SK-N-SH (cell line): ENCODE measurements at regions not wholly inside any gene's neighbourhood (a gene's known extent, or its start where the extent isn't known, plus 50 kb on each side); places are given as distances from the start of the nearest gene placed in this dataset.

Experiments
- EZH2phosphoT487 ChIP-seq: fragments of 200-600 bp; sonication (generic); IDR thresholded peaks from 2 replicates; pipeline ENCODE4 v1.6.1; 2017; ENCODE audit warnings: low read depth, mixed run types, mild to moderate bottlenecking, antibody characterized with exemption, moderate library complexity, borderline replicate concordance
- NFIC ChIP-seq: IDR thresholded peaks from 2 replicates; pipeline ENCODE4 v1.4.0; 2012; ENCODE audit warnings: borderline replicate concordance
- NRF1 ChIP-seq: IDR thresholded peaks from 2 replicates; pipeline ENCODE4 v1.6.1; 2012; ENCODE audit warnings: low read depth, mild to moderate bottlenecking, low read length
- POLR2AphosphoS5 ChIP-seq: IDR thresholded peaks from 2 replicates; pipeline ENCODE4 v1.6.1; 2012; ENCODE audit warnings: low read depth, low read length
- RFX5 ChIP-seq: IDR thresholded peaks from 2 replicates; pipeline ENCODE4 v1.6.1; 2012; ENCODE audit warnings: mild to moderate bottlenecking, improper control_type of control experiment, low read length
- SMC3 ChIP-seq: IDR thresholded peaks from 2 replicates; pipeline ENCODE4 v1.6.1; 2012; ENCODE audit warnings: low read depth, low read length, improper control_type of control experiment
- TAF1 ChIP-seq: IDR thresholded peaks from 2 replicates; pipeline ENCODE4 v1.6.1; 2012; ENCODE audit warnings: low read depth, mild to moderate bottlenecking, low read length, moderate library complexity, borderline replicate concordance
- TF ChIP-seq, protein P1 (sequence below): IDR thresholded peaks from 2 replicates; pipeline ENCODE4 v1.6.1; 2012; ENCODE audit warnings: mild to moderate bottlenecking, low read depth, low read length, moderate library complexity
- TF ChIP-seq, protein P2 (sequence below): fragments of 150-350 bp; IDR thresholded peaks from 2 replicates; pipeline ENCODE4 v1.6.1; 2016; ENCODE audit warnings: mild to moderate bottlenecking, low read depth, low read length
- TF ChIP-seq, protein P3 (sequence below): fragments of 200-600 bp; sonication (generic); IDR thresholded peaks from 2 replicates; pipeline ENCODE4 v1.6.1; 2017; ENCODE audit warnings: antibody characterized with exemption, mild to moderate bottlenecking, moderate library complexity
- TF ChIP-seq, protein P4 (sequence below): fragments of 150-350 bp; IDR thresholded peaks from 2 replicates; pipeline ENCODE4 v1.6.1; 2017; ENCODE audit warnings: antibody characterized with exemption, low read length, low read depth, borderline replicate concordance

DNA sequence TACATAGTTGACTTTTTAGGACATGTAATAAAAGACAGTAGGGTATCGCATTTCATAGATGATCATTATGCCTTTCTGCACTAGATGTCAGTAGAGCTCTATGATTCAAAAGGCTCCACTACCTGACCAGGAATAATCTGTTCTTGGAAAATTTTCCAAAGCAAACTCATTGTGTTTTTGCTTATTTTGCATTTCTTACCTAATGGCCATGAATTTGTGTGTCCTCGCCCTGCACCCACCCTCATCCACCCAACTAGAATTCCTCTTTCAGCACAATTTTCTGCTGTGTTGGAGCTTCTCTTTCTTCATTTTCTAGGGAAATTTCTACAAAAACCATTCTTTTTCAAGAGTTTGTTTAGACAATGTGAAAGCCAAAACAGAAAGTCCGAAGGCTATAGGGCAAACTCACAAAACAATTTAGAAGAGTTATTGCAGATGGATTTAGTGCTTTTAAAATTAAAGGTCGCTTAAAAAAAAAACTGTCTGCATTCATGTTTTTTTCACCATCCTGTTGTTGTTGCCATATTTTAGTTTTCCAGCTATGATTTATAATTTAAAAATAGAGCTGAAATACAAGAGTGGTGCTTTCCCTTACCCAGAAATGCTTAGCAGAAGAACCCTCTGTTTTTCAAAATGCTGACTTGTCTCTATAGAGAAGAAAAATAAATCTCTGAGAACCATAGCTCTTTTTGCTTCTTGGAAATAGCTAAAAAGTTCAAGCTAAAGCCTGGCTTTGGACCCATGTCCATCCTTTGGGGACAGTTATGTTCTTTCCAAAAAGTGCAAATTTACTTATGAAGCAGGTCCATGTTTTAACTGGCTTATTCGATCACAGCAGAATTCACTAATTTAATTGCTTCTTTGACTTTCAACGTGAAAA, 183.7 kb downstream of the SPATA18 start:
- TF ChIP-seq POLR2AphosphoS5, result no peak
- no peak for TF ChIP-seq TAF1
- peak; percentile 75 for TF ChIP-seq SMC3
- no peak for TF ChIP-seq NFIC
- TF ChIP-seq, protein P1, sequence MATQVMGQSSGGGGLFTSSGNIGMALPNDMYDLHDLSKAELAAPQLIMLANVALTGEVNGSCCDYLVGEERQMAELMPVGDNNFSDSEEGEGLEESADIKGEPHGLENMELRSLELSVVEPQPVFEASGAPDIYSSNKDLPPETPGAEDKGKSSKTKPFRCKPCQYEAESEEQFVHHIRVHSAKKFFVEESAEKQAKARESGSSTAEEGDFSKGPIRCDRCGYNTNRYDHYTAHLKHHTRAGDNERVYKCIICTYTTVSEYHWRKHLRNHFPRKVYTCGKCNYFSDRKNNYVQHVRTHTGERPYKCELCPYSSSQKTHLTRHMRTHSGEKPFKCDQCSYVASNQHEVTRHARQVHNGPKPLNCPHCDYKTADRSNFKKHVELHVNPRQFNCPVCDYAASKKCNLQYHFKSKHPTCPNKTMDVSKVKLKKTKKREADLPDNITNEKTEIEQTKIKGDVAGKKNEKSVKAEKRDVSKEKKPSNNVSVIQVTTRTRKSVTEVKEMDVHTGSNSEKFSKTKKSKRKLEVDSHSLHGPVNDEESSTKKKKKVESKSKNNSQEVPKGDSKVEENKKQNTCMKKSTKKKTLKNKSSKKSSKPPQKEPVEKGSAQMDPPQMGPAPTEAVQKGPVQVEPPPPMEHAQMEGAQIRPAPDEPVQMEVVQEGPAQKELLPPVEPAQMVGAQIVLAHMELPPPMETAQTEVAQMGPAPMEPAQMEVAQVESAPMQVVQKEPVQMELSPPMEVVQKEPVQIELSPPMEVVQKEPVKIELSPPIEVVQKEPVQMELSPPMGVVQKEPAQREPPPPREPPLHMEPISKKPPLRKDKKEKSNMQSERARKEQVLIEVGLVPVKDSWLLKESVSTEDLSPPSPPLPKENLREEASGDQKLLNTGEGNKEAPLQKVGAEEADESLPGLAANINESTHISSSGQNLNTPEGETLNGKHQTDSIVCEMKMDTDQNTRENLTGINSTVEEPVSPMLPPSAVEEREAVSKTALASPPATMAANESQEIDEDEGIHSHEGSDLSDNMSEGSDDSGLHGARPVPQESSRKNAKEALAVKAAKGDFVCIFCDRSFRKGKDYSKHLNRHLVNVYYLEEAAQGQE, result no peak
- no peak for TF ChIP-seq NRF1
- TF ChIP-seq, protein P2, sequence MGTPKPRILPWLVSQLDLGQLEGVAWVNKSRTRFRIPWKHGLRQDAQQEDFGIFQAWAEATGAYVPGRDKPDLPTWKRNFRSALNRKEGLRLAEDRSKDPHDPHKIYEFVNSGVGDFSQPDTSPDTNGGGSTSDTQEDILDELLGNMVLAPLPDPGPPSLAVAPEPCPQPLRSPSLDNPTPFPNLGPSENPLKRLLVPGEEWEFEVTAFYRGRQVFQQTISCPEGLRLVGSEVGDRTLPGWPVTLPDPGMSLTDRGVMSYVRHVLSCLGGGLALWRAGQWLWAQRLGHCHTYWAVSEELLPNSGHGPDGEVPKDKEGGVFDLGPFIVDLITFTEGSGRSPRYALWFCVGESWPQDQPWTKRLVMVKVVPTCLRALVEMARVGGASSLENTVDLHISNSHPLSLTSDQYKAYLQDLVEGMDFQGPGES, result no peak
- TF ChIP-seq, protein P3, sequence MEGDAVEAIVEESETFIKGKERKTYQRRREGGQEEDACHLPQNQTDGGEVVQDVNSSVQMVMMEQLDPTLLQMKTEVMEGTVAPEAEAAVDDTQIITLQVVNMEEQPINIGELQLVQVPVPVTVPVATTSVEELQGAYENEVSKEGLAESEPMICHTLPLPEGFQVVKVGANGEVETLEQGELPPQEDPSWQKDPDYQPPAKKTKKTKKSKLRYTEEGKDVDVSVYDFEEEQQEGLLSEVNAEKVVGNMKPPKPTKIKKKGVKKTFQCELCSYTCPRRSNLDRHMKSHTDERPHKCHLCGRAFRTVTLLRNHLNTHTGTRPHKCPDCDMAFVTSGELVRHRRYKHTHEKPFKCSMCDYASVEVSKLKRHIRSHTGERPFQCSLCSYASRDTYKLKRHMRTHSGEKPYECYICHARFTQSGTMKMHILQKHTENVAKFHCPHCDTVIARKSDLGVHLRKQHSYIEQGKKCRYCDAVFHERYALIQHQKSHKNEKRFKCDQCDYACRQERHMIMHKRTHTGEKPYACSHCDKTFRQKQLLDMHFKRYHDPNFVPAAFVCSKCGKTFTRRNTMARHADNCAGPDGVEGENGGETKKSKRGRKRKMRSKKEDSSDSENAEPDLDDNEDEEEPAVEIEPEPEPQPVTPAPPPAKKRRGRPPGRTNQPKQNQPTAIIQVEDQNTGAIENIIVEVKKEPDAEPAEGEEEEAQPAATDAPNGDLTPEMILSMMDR, result peak; percentile 56
- TF ChIP-seq, protein P4, sequence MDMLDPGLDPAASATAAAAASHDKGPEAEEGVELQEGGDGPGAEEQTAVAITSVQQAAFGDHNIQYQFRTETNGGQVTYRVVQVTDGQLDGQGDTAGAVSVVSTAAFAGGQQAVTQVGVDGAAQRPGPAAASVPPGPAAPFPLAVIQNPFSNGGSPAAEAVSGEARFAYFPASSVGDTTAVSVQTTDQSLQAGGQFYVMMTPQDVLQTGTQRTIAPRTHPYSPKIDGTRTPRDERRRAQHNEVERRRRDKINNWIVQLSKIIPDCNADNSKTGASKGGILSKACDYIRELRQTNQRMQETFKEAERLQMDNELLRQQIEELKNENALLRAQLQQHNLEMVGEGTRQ, result no peak
- TF ChIP-seq EZH2phosphoT487, result no peak
- TF ChIP-seq RFX5, result no peak; the same call in 1 of the 2 replicates
